Cardiac fibroblast (primary cell): ENCODE measurements at regions not wholly inside any gene's neighbourhood (a gene's known extent, or its start where the extent isn't known, plus 50 kb on each side); places are given as distances from the start of the nearest gene placed in this dataset.

Source experiments
- DNase-seq, 2 donors: peaks; one replicate each; pipeline versions ENCODE4 v3.0.0 to v3.0.0-alpha.2; 2010; ENCODE audit warnings: low read depth in 2 of 2
- H3K4me3 ChIP-seq, 2 donors: replicated peaks in 1 of 2; 1 replicate in 1 of 2; 2 replicates in 1 of 2; pipeline ENCODE4 v1.5.1; 2011; ENCODE audit warnings: low read depth in 2 of 2, low read length in 2 of 2, mild to moderate bottlenecking in 2 of 2, moderate library complexity in 1 of 2
- TF ChIP-seq, protein P1 (sequence below): IDR thresholded peaks from one replicate; pipeline ENCODE4 v1.5.1; 2011; ENCODE audit warnings: low read depth, mild to moderate bottlenecking, low read length, inconsistent platforms

GRCh38 chr4:31126881-31127398, 406.8 kb downstream of the PCDH7 start:
- H3K4me3 ChIP-seq, result no peak overlapping the region
- TF ChIP-seq, protein P1, sequence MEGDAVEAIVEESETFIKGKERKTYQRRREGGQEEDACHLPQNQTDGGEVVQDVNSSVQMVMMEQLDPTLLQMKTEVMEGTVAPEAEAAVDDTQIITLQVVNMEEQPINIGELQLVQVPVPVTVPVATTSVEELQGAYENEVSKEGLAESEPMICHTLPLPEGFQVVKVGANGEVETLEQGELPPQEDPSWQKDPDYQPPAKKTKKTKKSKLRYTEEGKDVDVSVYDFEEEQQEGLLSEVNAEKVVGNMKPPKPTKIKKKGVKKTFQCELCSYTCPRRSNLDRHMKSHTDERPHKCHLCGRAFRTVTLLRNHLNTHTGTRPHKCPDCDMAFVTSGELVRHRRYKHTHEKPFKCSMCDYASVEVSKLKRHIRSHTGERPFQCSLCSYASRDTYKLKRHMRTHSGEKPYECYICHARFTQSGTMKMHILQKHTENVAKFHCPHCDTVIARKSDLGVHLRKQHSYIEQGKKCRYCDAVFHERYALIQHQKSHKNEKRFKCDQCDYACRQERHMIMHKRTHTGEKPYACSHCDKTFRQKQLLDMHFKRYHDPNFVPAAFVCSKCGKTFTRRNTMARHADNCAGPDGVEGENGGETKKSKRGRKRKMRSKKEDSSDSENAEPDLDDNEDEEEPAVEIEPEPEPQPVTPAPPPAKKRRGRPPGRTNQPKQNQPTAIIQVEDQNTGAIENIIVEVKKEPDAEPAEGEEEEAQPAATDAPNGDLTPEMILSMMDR, result no peak
- DNase-seq, result no peak

GRCh38 chr4:31130930-31131329, 410.8 kb downstream of the PCDH7 start:
- DNase-seq, result no peak
- no peak overlapping the region for H3K4me3 ChIP-seq
- TF ChIP-seq, protein P1, result no peak

GRCh38 chr4:31134720-31135119, 414.6 kb downstream of the PCDH7 start:
- no peak for DNase-seq
- TF ChIP-seq, protein P1, result no peak
- H3K4me3 ChIP-seq, result no peak overlapping the region

DNA sequence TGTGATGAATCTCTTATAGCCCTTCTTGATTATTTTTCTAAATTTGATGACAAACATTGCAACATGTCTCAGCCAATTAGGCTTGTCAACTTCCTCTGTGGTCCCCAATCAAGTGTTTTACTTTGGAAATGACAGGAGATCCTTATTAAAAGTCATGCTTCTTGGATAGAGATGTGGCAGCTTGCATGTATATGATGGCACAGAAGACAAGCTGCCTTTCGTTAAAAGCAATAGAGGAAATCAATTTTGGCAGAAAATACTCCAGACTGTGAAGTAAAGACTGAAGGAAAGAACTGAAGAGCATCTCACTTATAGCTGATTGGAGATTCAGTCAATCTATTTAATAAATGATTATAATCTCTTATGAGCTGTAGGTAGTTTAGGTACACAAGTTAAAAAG, 419.6 kb downstream of the PCDH7 start:
- DNase-seq, result no peak
- TF ChIP-seq, protein P1, result no peak

GRCh38 chr4:31141095-31141831, 421.1 kb downstream of the PCDH7 start:
- DNase-seq, result no peak

More for the DNA sequence above, 419.6 kb downstream of the PCDH7 start:
- H3K4me3 ChIP-seq, result no peak overlapping the region

GRCh38 chr4:31141832-31142142, 421.6 kb downstream of the PCDH7 start:
- H3K4me3 ChIP-seq, result no peak overlapping the region
- TF ChIP-seq, protein P1, result no peak
- no peak for DNase-seq

More at GRCh38 chr4:31141095-31141831, 421.1 kb downstream of the PCDH7 start:
- no peak overlapping the region for H3K4me3 ChIP-seq
- TF ChIP-seq, protein P1, result no peak
